ENCODE measurements at regions not wholly inside any gene's neighbourhood (a gene's known extent, or its start where the extent isn't known, plus 50 kb on each side); places are given as distances from the start of the nearest gene placed in this dataset.

- no TSS peak for BruUV-seq (replicated peaks)
- Mint-ChIP-seq H3K9me3 (ENCODE audit: low read depth, unreplicated experiment) (no peaks in the 10 kb centered on the region), H3K27me3 (ENCODE audit: unreplicated experiment) (no peaks in the 10 kb centered on the region), H3K4me1 (ENCODE audit: low read depth, unreplicated experiment) (no peaks in the 10 kb centered on the region), H3K36me3 (ENCODE audit: insufficient read depth, unreplicated experiment) (no peaks in the 10 kb centered on the region), H3K27ac (ENCODE audit: unreplicated experiment) (no peak overlapping the region), H3K4me3 (ENCODE audit: low read depth, unreplicated experiment) (no peak overlapping the region)
- TF ChIP-seq, protein P1, sequence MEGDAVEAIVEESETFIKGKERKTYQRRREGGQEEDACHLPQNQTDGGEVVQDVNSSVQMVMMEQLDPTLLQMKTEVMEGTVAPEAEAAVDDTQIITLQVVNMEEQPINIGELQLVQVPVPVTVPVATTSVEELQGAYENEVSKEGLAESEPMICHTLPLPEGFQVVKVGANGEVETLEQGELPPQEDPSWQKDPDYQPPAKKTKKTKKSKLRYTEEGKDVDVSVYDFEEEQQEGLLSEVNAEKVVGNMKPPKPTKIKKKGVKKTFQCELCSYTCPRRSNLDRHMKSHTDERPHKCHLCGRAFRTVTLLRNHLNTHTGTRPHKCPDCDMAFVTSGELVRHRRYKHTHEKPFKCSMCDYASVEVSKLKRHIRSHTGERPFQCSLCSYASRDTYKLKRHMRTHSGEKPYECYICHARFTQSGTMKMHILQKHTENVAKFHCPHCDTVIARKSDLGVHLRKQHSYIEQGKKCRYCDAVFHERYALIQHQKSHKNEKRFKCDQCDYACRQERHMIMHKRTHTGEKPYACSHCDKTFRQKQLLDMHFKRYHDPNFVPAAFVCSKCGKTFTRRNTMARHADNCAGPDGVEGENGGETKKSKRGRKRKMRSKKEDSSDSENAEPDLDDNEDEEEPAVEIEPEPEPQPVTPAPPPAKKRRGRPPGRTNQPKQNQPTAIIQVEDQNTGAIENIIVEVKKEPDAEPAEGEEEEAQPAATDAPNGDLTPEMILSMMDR (IDR thresholded peaks at IDR 0.05; ENCODE audit: unreplicated experiment), result no peak
- CTCF ChIA-PET, result no interaction called here
- intact Hi-C loops (cut with micrococcal nuclease; ENCODE audit: unreplicated experiment), result no loop called here
- DNase-seq, result no peak
These were observed 699.9 kb downstream of the C12orf50 start for GRCh38 chr12:87329076-87329863.

DNA sequence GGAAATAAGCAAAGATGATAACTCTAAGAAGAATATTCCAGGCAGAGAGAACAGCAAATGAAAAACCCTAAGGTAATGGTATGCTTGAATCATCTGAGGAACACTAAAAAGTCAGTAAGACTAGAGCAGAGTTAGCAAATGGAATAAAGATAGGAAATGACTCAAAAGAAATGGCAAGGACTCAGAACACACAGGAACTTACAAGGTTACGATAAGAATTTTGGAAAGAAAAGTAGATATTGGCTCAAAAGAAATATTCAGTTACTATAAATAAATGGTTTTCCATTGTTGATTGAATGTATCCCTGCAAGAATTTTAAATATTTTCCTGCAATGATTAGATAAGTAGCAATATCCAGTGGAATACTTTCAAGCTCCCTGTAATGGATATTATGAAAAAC lies 705.8 kb downstream of the C12orf50 start:
- intact Hi-C loops (cut with micrococcal nuclease; ENCODE audit: unreplicated experiment), result no loop called here
- BruUV-seq (replicated peaks), result no TSS peak
- Mint-ChIP-seq H3K9me3 (ENCODE audit: low read depth, unreplicated experiment) (no peaks in the 10 kb centered on the region), H3K36me3 (ENCODE audit: insufficient read depth, unreplicated experiment) (no peaks in the 10 kb centered on the region), H3K4me1 (ENCODE audit: low read depth, unreplicated experiment) (peaks cover under 1% of the 10 kb centered on the region), H3K4me3 (ENCODE audit: low read depth, unreplicated experiment) (no peak overlapping the region), H3K27me3 (ENCODE audit: unreplicated experiment) (no peaks in the 10 kb centered on the region), H3K27ac (ENCODE audit: unreplicated experiment) (no peak overlapping the region)
- DNase-seq, result no peak
- TF ChIP-seq, protein P1 (IDR thresholded peaks at IDR 0.05; ENCODE audit: unreplicated experiment), result no peak
- CTCF ChIA-PET, result no interaction called here

GRCh38 chr12:87320724-87321123 lies 708.5 kb downstream of the C12orf50 start:
- Mint-ChIP-seq H3K4me1 (ENCODE audit: low read depth, unreplicated experiment) (peaks cover 16% of the 10 kb centered on the region), H3K27me3 (ENCODE audit: unreplicated experiment) (no peaks in the 10 kb centered on the region), H3K27ac (ENCODE audit: unreplicated experiment) (no peak overlapping the region), H3K36me3 (ENCODE audit: insufficient read depth, unreplicated experiment) (no peaks in the 10 kb centered on the region), H3K9me3 (ENCODE audit: low read depth, unreplicated experiment) (no peaks in the 10 kb centered on the region), H3K4me3 (ENCODE audit: low read depth, unreplicated experiment) (no peak overlapping the region)
- intact Hi-C loops (cut with micrococcal nuclease; ENCODE audit: unreplicated experiment), result no loop called here
- CTCF ChIA-PET, result no interaction called here
- TF ChIP-seq, protein P1 (IDR thresholded peaks at IDR 0.05; ENCODE audit: unreplicated experiment), result no peak
- DNase-seq, result no peak
- BruUV-seq (replicated peaks), result no TSS peak

DNA sequence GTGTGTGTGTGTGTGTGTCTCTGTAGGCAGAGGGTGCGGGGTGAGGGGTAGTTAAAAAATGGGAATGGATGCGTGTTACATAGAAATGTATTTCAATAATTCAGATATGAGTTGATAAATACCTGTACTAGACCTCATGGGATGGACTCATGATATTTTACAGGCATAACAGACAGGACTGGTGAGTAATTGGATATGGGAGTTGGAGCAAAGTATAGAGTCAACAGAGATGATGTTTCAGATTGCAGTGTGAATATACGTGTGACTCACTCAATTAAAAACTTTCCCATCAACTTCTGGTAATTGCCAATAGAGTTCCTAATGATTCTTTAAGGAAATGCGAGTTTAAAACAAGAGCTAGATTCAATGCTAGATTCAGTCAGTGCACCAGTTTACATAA lies 711.9 kb downstream of the C12orf50 start:
- no peaks in the 10 kb centered on the region for H3K9me3 Mint-ChIP-seq (ENCODE audit: low read depth, unreplicated experiment)
- CTCF ChIA-PET, result interaction anchor here (0.6 kb wide), 1 partner anchor 841 kb away, joined by 4 read pairs; no protein-coding TSS in a partner anchor
- H3K27ac Mint-ChIP-seq (ENCODE audit: unreplicated experiment), result no peak overlapping the region
- no peak for DNase-seq
- peaks cover 16% of the 10 kb centered on the region for H3K4me1 Mint-ChIP-seq (ENCODE audit: low read depth, unreplicated experiment)
- TF ChIP-seq, protein P1 (IDR thresholded peaks at IDR 0.05; ENCODE audit: unreplicated experiment), result no peak
- H3K4me3 Mint-ChIP-seq (ENCODE audit: low read depth, unreplicated experiment), result no peak overlapping the region
- H3K36me3 Mint-ChIP-seq (ENCODE audit: insufficient read depth, unreplicated experiment), result no peaks in the 10 kb centered on the region
- intact Hi-C loops (cut with micrococcal nuclease; ENCODE audit: unreplicated experiment), result no loop called here
- BruUV-seq (replicated peaks), result no TSS peak
- H3K27me3 Mint-ChIP-seq (ENCODE audit: unreplicated experiment), result no peaks in the 10 kb centered on the region
